GM04503 (cell line): ENCODE measurements at regions not wholly inside any gene's neighbourhood (a gene's known extent, or its start where the extent isn't known, plus 50 kb on each side); places are given as distances from the start of the nearest gene placed in this dataset.

ENCODE experiments used
- DNase-seq: peaks from one replicate; pipeline ENCODE4 v3.0.0-alpha.2; 2012; ENCODE audit warnings: low read depth

GRCh38 chr4:180058691-180059215 lies 2184.4 kb upstream of the TENM3 start:
- no peak for DNase-seq

GRCh38 chr4:180059216-180059881 lies 2183.9 kb upstream of the TENM3 start:
- DNase-seq: no peak

- DNase-seq: no peak
Measured at GRCh38 chr4:180060159-180060889, 2182.9 kb upstream of the TENM3 start.

DNA sequence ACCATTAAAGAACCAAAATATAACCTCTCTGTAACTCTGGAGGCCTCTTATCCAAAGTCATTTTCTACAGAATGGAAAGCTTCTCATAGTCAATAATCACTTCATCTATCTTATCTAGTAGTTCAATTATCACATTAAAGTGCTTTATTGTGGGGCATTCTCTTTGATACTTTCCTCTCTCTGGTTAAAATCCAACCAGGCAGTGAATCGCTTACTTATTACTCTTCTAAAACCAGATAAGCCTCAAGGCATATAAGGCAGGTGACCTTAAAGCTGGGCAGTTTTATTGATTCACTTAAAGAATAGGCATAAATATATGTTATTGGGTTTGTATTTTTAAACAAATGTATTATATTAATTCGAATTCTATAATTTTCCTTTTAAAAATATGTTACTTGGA lies 2162.1 kb upstream of the TENM3 start:
- DNase-seq: no peak

DNA sequence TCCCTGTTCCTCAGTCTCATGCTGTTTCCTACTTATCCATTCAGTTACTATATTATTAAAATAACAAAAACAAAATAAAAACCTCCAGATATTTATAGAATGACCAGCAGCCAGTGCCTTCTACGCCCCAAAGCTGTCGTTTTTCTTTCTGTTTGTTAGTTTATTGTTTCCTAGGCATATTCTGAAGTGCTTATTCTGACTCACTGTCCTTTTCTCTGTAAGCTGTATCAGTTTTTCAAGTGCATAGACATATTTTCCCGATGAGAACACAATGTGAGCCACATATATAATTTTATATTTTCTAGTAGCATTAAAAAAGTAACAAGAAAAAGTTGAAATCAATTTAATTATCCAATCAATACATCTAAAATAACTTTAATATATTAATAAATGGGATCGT lies 2158.6 kb upstream of the TENM3 start:
- no peak for DNase-seq

GRCh38 chr4:180086480-180087190 lies 2156.6 kb upstream of the TENM3 start:
- no peak for DNase-seq

DNA sequence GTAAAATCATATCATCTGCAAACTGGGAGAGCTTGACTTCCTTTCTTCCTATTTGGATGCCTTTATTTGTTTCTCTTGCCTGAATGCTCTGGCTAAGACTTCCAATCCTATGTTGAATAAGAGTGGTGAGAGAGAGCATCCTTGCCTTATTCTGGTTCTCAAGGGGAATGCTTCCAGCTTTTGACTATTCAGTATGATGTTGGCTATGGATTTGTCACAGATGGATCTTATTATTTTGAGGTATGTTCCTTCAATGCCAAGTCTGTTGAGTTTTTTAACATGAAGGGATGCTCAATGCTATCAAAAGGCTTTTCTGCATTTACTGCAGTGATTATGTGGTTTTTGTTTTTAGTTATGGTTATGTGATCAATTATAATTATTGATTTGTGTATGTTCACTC lies 2144.6 kb upstream of the TENM3 start:
- DNase-seq: no peak

DNA sequence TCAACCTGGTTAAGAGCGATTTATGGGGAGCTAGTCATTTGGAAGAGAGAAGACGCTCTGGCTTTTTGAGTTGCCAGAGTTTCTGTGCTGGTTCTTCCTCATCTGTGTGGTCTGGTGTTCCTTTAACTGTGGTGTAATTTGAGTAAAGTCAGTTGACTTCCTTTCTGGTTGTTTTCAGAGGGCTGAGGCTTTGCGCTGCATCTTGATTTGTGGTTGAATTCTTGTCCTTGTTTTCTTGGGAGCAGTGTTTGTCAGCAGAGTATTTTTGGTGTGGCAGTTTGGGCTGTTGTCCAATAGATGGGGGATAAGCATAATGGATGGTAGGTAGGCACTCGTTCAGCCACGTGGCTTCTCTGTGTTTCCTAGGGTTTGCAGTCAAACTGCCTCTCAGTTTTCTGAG lies 2143.2 kb upstream of the TENM3 start:
- no peak for DNase-seq

DNA sequence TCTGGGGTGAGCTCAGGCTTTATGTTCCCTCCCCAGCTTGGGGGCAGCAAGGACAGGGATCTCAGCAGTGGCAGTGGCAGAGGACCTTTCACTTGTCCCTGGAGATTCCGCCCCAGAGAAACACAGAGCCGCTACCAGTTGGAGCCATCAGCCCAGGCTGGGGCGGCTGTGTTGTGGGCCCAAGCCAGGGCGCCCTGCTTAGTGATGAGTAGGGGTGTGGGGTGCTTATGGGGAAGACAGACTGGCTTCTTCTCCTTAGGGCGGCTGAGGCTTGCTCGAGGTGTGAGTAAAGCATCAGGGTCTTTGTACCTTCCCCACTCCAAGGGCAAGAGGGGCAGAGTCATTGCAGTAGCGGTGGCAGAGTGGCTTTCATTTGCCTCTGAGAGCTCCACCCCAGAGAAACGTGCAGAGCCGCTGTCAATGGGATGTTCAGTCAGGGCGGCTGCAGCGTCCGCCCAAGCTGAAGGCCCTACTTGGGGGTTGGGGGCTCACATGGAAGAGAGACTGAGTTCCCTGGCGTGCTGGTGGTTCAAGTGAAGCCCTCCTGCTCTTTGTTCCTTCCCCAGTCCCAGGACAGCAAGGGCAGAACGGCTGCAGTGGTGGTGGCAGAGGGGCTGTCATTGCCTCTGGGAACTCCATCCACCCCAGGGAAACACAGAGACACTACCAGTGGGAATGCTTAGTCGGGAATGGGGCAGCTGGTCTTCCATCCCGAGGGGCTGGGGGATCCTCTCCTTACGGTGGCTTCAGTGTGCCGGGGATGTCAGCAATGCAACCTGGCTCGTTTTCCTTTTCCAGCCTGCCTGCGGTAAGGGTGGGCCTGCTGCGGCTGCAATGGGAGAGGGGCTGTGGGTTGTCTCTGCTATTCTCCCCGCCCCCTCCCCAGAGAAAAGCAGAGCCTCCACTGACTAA lies 2142.5 kb upstream of the TENM3 start:
- no peak for DNase-seq

- no peak for DNase-seq
Measured at GRCh38 chr4:180101348-180102083, 2141.7 kb upstream of the TENM3 start.

DNA sequence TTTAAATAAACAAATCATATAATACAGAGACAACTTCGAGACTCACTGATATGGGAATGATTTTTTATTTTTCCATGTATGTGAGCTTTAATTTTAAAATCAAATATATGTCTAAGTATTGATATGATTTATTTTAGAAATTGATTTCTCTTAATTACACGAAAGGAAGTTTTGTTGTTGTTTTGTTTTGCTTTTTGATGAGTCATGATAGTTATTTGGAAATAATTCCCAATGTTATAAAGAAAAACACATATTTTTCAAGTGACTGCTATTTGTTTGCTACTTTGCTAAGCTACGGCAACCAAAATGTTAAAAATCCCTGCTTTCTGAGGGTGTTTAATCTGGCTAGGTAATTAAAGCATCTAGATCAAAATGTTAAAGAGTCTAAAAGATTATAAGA lies 2139.4 kb upstream of the TENM3 start:
- DNase-seq: no peak

DNA sequence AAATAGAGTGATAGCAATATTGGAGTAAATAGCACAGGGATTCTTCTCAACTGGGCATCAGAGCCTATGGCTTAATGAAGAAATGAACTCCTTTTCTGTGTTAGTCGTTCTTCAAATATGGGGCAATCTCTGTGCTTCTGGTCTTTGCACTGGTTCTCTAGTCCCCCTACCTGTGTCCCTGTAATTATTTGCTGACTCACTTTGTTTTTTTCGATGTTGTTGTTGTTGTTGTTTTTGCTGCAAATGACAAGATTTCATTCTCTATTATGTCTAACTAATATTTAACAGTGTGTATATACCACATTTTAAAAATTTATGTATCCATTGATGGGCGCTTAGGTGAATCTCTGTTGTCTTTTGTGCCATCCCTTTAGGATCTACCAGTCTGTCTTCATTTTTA lies 2137.8 kb upstream of the TENM3 start:
- no peak for DNase-seq

GRCh38 chr4:180106122-180106521 lies 2137.1 kb upstream of the TENM3 start:
- DNase-seq: no peak

DNA sequence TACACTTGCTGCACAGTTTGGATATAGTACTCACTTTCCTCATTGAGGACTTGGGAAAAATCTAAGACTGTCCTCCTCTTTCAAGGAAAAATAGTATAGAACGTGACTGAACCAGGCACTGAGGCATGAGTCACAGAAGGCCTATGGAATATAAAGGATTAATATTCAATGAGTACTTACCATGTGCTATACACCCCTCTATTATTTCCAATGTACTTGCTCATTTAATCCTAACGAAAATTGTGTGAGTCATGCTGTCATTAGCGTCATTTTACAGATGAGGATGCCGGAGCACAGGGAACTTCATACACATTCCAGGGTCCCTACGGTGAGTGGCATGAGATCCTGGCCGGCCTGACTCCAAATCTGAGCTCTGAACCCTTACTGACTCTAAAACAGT lies 2136.2 kb upstream of the TENM3 start:
- no peak for DNase-seq

GRCh38 chr4:180116840-180117239 lies 2126.4 kb upstream of the TENM3 start:
- no peak for DNase-seq

DNA sequence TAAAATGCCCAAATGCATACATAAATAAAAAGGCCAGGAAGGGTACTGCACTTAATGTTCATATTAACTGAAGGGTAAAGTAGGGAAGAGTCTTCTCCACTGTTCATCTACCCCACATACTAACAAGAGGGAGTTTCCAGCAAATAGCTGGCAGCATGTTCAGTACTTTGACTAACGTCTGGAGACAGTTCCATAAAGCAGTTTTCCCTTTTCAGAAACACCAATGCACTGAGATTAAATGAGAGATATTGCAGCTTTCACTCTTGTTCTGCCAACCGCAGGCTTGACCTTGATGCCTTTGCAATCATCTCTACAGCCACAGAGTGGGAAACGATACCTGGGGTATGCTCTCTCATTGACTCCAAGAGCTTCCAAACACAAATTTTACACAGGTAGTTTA lies 2123.1 kb upstream of the TENM3 start:
- DNase-seq: no peak

DNA sequence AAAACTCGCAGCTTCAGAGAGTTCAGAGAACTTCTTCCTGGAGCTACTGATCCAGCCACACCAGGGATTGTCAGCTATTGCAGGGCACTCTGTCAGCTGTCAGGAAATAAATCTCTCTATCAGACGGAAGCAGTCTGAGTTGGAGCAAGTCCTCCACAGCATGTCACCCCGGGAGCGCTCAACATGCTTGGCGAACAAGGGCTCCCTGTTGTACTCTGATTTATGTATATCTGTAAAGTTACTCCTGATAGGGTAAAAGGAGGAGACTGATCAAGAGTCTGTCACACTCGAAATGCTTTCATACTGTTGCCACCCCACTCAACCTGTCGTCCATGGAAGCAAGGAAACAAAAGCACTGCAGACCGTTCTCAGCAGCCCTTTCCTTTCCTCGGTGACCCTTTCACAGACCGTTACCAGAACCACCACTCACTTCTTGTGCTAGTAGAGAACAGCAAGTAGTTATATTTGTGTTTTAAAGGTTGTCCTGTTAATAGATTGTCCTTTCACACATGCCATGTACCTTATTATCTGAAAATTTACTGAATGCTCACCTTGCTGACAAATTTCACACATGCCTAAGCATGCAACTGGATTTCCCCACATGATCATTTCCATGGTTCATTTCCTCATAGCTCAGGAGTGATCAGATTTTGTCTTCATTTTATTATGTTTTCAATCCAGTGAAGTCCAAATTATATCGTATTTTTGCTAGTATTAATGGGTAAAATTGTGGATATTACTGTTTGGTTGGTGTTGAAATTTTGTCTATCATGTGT lies 2108.9 kb upstream of the TENM3 start:
- DNase-seq: no peak

- DNase-seq: no peak
Measured at GRCh38 chr4:180141734-180142133, 2101.5 kb upstream of the TENM3 start.

GRCh38 chr4:180148737-180149136 lies 2094.5 kb upstream of the TENM3 start:
- DNase-seq: no peak

DNA sequence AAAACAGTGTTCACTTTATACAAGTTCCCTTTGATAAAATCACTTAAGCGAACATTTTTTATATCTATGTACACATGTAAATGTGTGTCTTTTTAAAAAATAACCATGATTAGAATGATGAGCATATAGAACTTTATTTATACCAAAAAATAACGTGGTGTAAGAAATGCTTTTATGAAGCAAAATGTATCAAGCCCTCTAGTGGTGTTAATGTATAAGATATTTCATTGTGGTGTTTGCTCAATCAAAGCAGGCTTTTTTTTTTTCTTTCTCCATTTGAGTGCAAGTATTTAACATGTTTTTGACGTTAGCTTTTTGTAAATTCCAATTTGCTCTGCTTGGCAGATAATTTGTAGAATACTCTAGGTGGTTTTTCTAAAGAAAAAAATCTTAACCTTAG lies 2092.4 kb upstream of the TENM3 start:
- DNase-seq: no peak

GRCh38 chr4:180152831-180153230 lies 2090.4 kb upstream of the TENM3 start:
- no peak for DNase-seq
